GM12878 (cell line): ENCODE measurements at regions not wholly inside any gene's neighbourhood (a gene's known extent, or its start where the extent isn't known, plus 50 kb on each side); places are given as distances from the start of the nearest gene placed in this dataset.
"Not testable (repeated sequence)": the region's sequence is repeated elsewhere in the genome, so short reads cannot be mapped to it uniquely, and the experiment has no call there.

ENCODE experiments used
- ATAC-seq: fragments of 200-7000 bp; cut with Tn5 transposase; 3 replicates; pipeline ENCODE4 v1.9.1; 2020; ENCODE audit warnings: mild to moderate bottlenecking, moderate library complexity
- BruUV-seq: library from RNA; stranded (reverse); fragments of 400-500 nt; replicated peaks from 2 replicates; lab custom pipeline; 2021; lab: Mats Ljungman, UMichigan
- CTCF ChIA-PET: fragments of 300-600 bp; sonication (Branson Sonifier 250); formaldehyde crosslinking; extraction: SDS; loops from one replicate; lab custom pipeline; 2021; ENCODE audit warnings: inconsistent platforms; lab: Yijun Ruan, JAX
- POLR2A ChIA-PET: fragments of 350-600 bp; formaldehyde crosslinking; extraction: SDS; loops from one replicate; lab custom pipeline; 2021; ENCODE audit warnings: inconsistent platforms; lab: Charles Lee
- RAD21 ChIA-PET: fragments of 300-600 bp; sonication (Branson Sonifier 250); formaldehyde crosslinking; loops from one replicate; lab custom pipeline; 2023; ENCODE audit warnings: antibody characterized with exemption; ENCODE audit not compliant: unreplicated experiment; lab: Charles Lee
- SMC1A ChIA-PET: fragments of 300-600 bp; sonication (Branson Sonifier 250); formaldehyde crosslinking; loops from one replicate; lab custom pipeline; 2023; ENCODE audit not compliant: unreplicated experiment, uncharacterized antibody; lab: Charles Lee
- DNase-seq: peaks from one replicate; pipeline ENCODE4 v3.0.0-alpha.2; 2011; ENCODE audit warnings: low read depth, low spot score
- FAIRE-seq: peaks from 3 replicates; lab custom pipeline; 2011; peaks lifted over from hg19 to GRCh38; lab: Jason Lieb, UNC
- H2AFZ ChIP-seq: 2 replicates; pipeline ENCODE4 v1.6.0; 2011; ENCODE audit warnings: low read depth, low read length, control low read depth; ENCODE audit not compliant: control insufficient read depth
- H3K27ac ChIP-seq: 2 replicates; pipeline ENCODE4 v1.5.1; 2011; ENCODE audit warnings: control low read depth; ENCODE audit not compliant: control insufficient read depth, insufficient read depth
- H3K27me3 ChIP-seq, 2 experiments: replicated peaks in 1 of 2; 2 replicates each; pipeline versions ENCODE4 v1.6.0 to v1.6.1; 2011; ENCODE audit warnings: low read length in 1 of 2; ENCODE audit not compliant: control insufficient read depth in 2 of 2, insufficient read depth in 2 of 2
- H3K36me3 ChIP-seq, 2 experiments: 2 replicates each; pipeline ENCODE4 v1.5.1; 2011; ENCODE audit warnings: low read length in 1 of 2; ENCODE audit not compliant: control insufficient read depth in 2 of 2, insufficient read depth in 2 of 2
- H3K4me1 ChIP-seq: 2 replicates; pipeline ENCODE4 v1.6.1; 2011; ENCODE audit warnings: mild to moderate bottlenecking, low read length, moderate library complexity, mixed read lengths; ENCODE audit not compliant: control insufficient read depth, insufficient read depth
- H3K4me2 ChIP-seq: 2 replicates; pipeline ENCODE4 v1.6.0; 2011; ENCODE audit warnings: control low read depth; ENCODE audit not compliant: control insufficient read depth, insufficient read depth
- H3K4me3 ChIP-seq: fragments of 200-600 bp; sonication (generic); 2 replicates; pipeline ENCODE4 v1.5.1; 2016
- H3K79me2 ChIP-seq: 2 replicates; pipeline ENCODE4 v1.6.0; 2011; ENCODE audit warnings: low read length; ENCODE audit not compliant: control insufficient read depth, insufficient read depth
- H3K9ac ChIP-seq: 2 replicates; pipeline ENCODE4 v1.8.0; 2011; ENCODE audit warnings: low read length, control low read depth, mixed read lengths; ENCODE audit not compliant: control insufficient read depth, insufficient read depth
- H3K9me3 ChIP-seq: replicated peaks from 3 replicates; pipeline ENCODE4 v1.5.1; 2011; ENCODE audit warnings: mild to moderate bottlenecking, low read length; ENCODE audit not compliant: control insufficient read depth, insufficient read depth
- H4K20me1 ChIP-seq: 2 replicates; pipeline ENCODE4 v1.6.0; 2011; ENCODE audit not compliant: control insufficient read depth, insufficient read depth
- ATF7 ChIP-seq: fragments of 450-650 bp; IDR thresholded peaks from 2 replicates; pipeline ENCODE4 v1.6.1; 2016; ENCODE audit warnings: low read depth, mild to moderate bottlenecking
- CHD4 ChIP-seq: fragments of 200-600 bp; sonication (generic); IDR thresholded peaks from 2 replicates; pipeline ENCODE4 v1.6.1; 2016; ENCODE audit warnings: mild to moderate bottlenecking
- KLF5 ChIP-seq: fragments of 450-650 bp; IDR thresholded peaks from 2 replicates; pipeline ENCODE4 v1.6.1; 2014; ENCODE audit warnings: mild to moderate bottlenecking; ENCODE audit not compliant: partially characterized antibody
- WGBS: methylation state at CpG from one replicate; pipeline ENCODE4 v1.1.6; 2016; ENCODE audit warnings: low lambda C conversion rate; ENCODE audit not compliant: insufficient replicate concordance, insufficient coverage; ENCODE audit errors: missing lambda C conversion rate; 5-methylcytosine and 5-hydroxymethylcytosine counted together
- in situ Hi-C: fragments of 300-500 bp; cut with MboI; formaldehyde crosslinking; loops from 9 replicates; pipeline ENCODE4 v1.14.3; 2018; ENCODE audit warnings: mixed read lengths
- intact Hi-C: fragments of 100-400 bp; cut with micrococcal nuclease; formaldehyde crosslinking; loops from one replicate; pipeline ENCODE4 v1.14.2; 2022; ENCODE audit not compliant: unreplicated experiment

DNA sequence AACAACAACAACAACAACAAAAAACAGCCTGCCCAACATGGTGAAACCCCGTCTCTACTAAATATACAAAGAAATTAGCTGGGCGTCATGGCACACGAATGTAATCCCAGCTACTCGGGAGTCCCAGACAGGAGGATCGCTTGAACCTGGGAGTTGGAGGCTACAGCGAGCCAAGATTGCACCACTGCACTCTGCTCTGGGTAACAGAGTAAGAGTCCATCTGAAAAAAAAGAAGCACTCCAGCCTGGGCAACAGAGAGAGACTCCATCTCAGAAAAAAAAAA lies 344.1 kb upstream of the PLGLB2 start:
- ChIA-PET RAD21 (no interaction called here), CTCF (no interaction called here), POLR2A (no interaction called here), SMC1A (no interaction called here)
- no peaks in the 10 kb centered on the region; the same call in 2 of the 3 replicates for H3K9me3 ChIP-seq
- no TSS peak for BruUV-seq
- no peaks in the 10 kb centered on the region for H4K20me1 ChIP-seq
- H2AFZ ChIP-seq = no peak overlapping the region
- no peaks in the 10 kb centered on the region for H3K27me3 ChIP-seq
- no peaks in the 10 kb centered on the region for H3K4me1 ChIP-seq
- H3K79me2 ChIP-seq = no peaks in the 10 kb centered on the region
- no peak for FAIRE-seq
- in situ Hi-C loops = no loop called here
- no peak overlapping the region for H3K9ac ChIP-seq
- DNase-seq = no peak
- no peaks in the 10 kb centered on the region for H3K36me3 ChIP-seq
- WGBS = 90% methylated on average over 6 of the region's 6 CpGs
- H3K4me3 ChIP-seq = no peak overlapping the region
- intact Hi-C loops = no loop called here
- no peak overlapping the region for H3K27ac ChIP-seq
- no peak for ATAC-seq
- no peak overlapping the region for H3K4me2 ChIP-seq
- TF ChIP-seq KLF5 (no peak), ATF7 (no peak), CHD4 (no peak)

DNA sequence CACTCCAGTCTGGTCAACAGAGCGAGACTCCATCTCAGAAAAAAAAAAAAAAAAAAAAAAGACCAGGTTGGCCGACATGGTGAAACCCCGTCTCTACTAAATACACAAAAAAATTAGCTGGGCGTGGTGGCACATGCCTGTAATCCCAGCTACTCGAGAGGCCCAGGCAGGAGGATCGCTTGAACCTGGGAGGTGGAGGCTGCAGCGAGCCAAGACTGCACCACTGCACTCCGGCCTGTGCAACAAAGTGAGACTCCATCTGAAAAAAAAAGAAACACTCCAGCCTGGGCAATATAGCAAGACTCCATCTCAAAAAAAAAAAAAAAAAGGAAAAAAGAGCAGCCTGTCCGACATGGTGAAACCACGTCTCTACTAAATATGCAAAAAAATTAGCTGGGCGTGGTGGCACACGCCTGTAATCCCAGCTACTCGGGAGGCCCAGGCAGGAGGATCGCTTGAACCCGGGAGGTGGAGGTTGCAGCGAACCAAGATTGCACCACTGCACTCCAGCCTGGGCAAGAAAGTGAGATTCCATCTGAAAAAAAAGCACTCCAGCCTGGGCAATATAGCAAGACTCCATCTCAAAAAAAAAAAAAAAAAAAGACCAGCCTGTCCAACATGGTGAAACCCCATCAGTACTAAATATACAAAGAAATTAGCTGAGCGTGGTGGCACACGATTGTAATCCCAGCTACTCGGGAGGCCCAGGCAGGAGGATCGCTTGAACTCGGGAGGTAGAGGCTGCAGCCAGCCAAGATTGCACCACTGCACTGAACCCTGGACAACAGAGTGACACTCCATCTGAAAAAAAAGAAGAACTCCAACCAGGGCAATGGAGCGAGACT lies 343.3 kb upstream of the PLGLB2 start:
- H2AFZ ChIP-seq, H3K27me3 ChIP-seq, RAD21 ChIA-PET, H3K4me3 ChIP-seq, FAIRE-seq, H4K20me1 ChIP-seq, SMC1A ChIA-PET, H3K36me3 ChIP-seq, POLR2A ChIA-PET, CTCF ChIA-PET, in situ Hi-C loops, H3K27ac ChIP-seq, H3K4me1 ChIP-seq, intact Hi-C loops, BruUV-seq, ATAC-seq, H3K79me2 ChIP-seq, H3K9ac ChIP-seq, H3K9me3 ChIP-seq, DNase-seq, H3K4me2 ChIP-seq: not testable (repeated sequence)
- 71% methylated on average over 20 of the region's 22 CpGs for WGBS

DNA sequence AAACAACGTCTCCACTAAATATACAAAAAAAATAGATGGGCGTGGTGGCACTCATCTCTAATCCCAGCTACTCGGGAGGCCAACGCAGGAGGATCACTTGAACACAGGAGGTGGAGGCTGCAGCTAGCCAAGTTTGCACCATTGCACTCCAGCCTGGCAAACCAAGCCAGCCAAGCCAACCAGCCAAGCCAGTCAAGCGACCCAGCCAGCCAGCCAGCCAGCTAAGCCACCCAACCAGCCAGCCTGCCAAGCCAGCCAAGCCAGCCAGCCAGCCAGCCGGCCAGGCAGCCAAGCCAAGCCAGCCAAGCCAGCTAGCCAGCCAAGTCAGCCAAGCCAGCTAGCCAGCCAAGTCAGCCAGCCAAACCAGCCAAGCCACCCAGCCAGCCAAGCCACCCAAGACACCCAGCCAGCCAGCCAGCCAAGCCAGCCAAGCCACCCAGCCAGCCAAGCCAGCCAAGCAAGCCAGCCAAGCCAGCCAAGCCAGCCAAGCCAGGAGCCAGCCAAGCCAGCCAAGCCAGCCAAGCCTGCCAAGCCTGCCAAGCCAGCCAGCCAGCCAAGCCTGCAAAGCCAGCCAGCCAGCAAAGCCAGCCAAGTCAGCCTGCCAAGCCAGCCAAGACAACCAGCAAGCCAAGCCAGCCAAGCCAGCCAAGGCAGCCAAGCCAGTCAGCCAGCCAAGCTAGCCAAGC lies 342.2 kb upstream of the PLGLB2 start:
- DNase-seq, SMC1A ChIA-PET, H2AFZ ChIP-seq, H3K4me3 ChIP-seq, H3K79me2 ChIP-seq, H3K27me3 ChIP-seq, POLR2A ChIA-PET, in situ Hi-C loops, FAIRE-seq, H3K4me1 ChIP-seq, intact Hi-C loops, H3K9me3 ChIP-seq, H3K9ac ChIP-seq, ATAC-seq, H3K36me3 ChIP-seq, H3K27ac ChIP-seq, RAD21 ChIA-PET, H3K4me2 ChIP-seq, CTCF ChIA-PET, H4K20me1 ChIP-seq, BruUV-seq: not testable (repeated sequence)
- WGBS = 46% methylated on average over 4 of the region's 6 CpGs
